Forelimb muscle (tissue), 1 donor: ENCODE measurements at regions not wholly inside any gene's neighbourhood (a gene's known extent, or its start where the extent isn't known, plus 50 kb on each side); places are given as distances from the start of the nearest gene placed in this dataset.
"Not testable (repeated sequence)": the region's sequence is repeated elsewhere in the genome, so short reads cannot be mapped to it uniquely, and the experiment has no call there.

ENCODE experiments used
- DNase-seq: peaks from one replicate; pipeline ENCODE4 v3.0.0-alpha.2; 2013; ENCODE audit warnings: low read depth

- DNase-seq: no peak
Observed at GRCh38 chr2:63695583-63695982, 106.8 kb downstream of the MDH1 start.

GRCh38 chr2:63696496-63696895 lies 107.7 kb downstream of the MDH1 start:
- no peak for DNase-seq

GRCh38 chr2:63697160-63697559 lies 108.4 kb downstream of the MDH1 start:
- no peak for DNase-seq

- DNase-seq: peak; percentile 29
Observed at GRCh38 chr2:63698786-63699548, 110.2 kb downstream of the MDH1 start.

GRCh38 chr2:63699549-63699839 lies 110.7 kb downstream of the MDH1 start:
- DNase-seq: no peak

GRCh38 chr2:63700271-63700670 lies 111.5 kb downstream of the MDH1 start:
- no peak for DNase-seq

- no peak for DNase-seq
Observed at GRCh38 chr2:63701406-63701805, 112.6 kb downstream of the MDH1 start.

- not testable (repeated sequence) for DNase-seq
Observed at GRCh38 chr2:63706084-63706483, 117.3 kb downstream of the MDH1 start.

- no peak for DNase-seq
Observed at GRCh38 chr2:63710732-63711131, 122.0 kb downstream of the MDH1 start.

GRCh38 chr2:63712748-63713147 lies 124.0 kb downstream of the MDH1 start:
- DNase-seq: no peak

- DNase-seq: no peak
Observed at GRCh38 chr2:63716146-63716545, 125.5 kb upstream of the UGP2 start.

GRCh38 chr2:63719052-63719451 lies 122.6 kb upstream of the UGP2 start:
- DNase-seq: no peak

GRCh38 chr2:63721082-63721424 lies 120.6 kb upstream of the UGP2 start:
- no peak for DNase-seq

- DNase-seq: not testable (repeated sequence)
Observed at GRCh38 chr2:63722284-63722683, 119.4 kb upstream of the UGP2 start.

GRCh38 chr2:63723709-63724108 lies 118.0 kb upstream of the UGP2 start:
- no peak for DNase-seq

- not testable (repeated sequence) for DNase-seq
Observed at GRCh38 chr2:63725212-63725611, 116.5 kb upstream of the UGP2 start.

- DNase-seq: no peak
Observed at GRCh38 chr2:63729362-63729761, 112.3 kb upstream of the UGP2 start.

- DNase-seq: no peak
Observed at GRCh38 chr2:63729831-63730230, 111.9 kb upstream of the UGP2 start.

- no peak for DNase-seq
Observed at GRCh38 chr2:63734510-63734909, 107.2 kb upstream of the UGP2 start.

- no peak for DNase-seq
Observed at GRCh38 chr2:63735263-63735662, 106.4 kb upstream of the UGP2 start.

- no peak for DNase-seq
Observed at GRCh38 chr2:63735931-63736330, 105.8 kb upstream of the UGP2 start.

- DNase-seq: no peak
Observed at GRCh38 chr2:63736354-63736753, 105.3 kb upstream of the UGP2 start.

GRCh38 chr2:63737081-63737751 lies 104.5 kb upstream of the UGP2 start:
- no peak for DNase-seq

- DNase-seq: no peak
Observed at GRCh38 chr2:63738019-63738418, 103.7 kb upstream of the UGP2 start.
